ENCODE measurements at regions not wholly inside any gene's neighbourhood (a gene's known extent, or its start where the extent isn't known, plus 50 kb on each side); places are given as distances from the start of the nearest gene placed in this dataset.

DNA sequence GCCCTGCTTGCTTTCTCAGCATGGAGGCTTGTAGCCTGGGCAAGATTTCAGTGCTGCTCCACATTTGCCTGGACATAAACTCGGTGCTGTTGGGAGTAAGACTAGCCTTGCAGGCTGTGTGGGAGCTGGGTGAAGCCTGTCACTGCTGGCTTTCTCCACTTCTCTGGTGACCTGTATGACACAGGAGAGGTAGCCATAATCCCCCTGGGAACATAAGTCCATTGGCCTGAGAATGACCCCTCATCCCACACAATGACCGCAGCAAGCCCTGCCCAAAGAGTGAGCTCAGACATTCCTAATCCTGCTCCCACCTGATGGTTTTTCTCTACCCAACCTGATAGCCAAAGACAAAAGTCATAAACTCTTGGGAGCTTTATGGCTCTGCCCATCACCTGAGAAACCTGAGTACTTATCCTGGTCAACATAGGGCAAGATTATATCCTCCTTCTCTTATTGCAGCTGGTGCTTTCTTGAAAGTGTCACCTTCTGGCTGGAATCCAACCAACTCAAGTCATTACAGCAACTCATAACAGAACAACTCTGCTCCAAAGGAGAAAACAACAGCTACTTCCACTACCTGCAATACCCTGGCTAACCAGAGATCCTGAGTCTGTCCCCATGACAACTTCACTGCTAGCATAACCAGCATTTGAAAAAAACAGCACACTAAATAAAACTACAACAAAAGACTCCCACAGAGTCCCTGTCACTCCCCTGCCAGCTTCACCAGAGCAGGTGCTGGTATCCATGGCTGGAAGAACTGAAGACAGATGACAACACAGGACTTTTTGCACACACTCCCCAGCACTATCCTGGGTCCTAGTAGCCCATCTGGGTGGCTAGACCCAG, 834.4 kb upstream of the DDX18 start:
- TF ChIP-seq RARB (CRISPR knock-in tag; IDR thresholded peaks at IDR 0.05): no peak
- no peak for TF ChIP-seq ZNF8 (CRISPR knock-in tag; IDR thresholded peaks at IDR 0.05)
- no peak for TF ChIP-seq ARNTL (CRISPR knock-in tag; IDR thresholded peaks at IDR 0.05; ENCODE audit: borderline replicate concordance, low read depth)
- TF ChIP-seq, protein P1, sequence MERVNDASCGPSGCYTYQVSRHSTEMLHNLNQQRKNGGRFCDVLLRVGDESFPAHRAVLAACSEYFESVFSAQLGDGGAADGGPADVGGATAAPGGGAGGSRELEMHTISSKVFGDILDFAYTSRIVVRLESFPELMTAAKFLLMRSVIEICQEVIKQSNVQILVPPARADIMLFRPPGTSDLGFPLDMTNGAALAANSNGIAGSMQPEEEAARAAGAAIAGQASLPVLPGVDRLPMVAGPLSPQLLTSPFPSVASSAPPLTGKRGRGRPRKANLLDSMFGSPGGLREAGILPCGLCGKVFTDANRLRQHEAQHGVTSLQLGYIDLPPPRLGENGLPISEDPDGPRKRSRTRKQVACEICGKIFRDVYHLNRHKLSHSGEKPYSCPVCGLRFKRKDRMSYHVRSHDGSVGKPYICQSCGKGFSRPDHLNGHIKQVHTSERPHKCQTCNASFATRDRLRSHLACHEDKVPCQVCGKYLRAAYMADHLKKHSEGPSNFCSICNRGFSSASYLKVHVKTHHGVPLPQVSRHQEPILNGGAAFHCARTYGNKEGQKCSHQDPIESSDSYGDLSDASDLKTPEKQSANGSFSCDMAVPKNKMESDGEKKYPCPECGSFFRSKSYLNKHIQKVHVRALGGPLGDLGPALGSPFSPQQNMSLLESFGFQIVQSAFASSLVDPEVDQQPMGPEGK (CRISPR knock-in tag; IDR thresholded peaks at IDR 0.05; ENCODE audit: borderline replicate concordance): no peak
- TF ChIP-seq ZFP3 (CRISPR knock-in tag; IDR thresholded peaks at IDR 0.05): no peak
- TF ChIP-seq, protein P2, sequence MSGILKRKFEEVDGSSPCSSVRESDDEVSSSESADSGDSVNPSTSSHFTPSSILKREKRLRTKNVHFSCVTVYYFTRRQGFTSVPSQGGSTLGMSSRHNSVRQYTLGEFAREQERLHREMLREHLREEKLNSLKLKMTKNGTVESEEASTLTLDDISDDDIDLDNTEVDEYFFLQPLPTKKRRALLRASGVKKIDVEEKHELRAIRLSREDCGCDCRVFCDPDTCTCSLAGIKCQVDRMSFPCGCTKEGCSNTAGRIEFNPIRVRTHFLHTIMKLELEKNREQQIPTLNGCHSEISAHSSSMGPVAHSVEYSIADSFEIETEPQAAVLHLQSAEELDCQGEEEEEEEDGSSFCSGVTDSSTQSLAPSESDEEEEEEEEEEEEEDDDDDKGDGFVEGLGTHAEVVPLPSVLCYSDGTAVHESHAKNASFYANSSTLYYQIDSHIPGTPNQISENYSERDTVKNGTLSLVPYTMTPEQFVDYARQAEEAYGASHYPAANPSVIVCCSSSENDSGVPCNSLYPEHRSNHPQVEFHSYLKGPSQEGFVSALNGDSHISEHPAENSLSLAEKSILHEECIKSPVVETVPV (CRISPR knock-in tag; IDR thresholded peaks at IDR 0.05): no peak
- TF ChIP-seq PPARA (CRISPR knock-in tag; IDR thresholded peaks at IDR 0.05; ENCODE audit: borderline replicate concordance): no peak
- TF ChIP-seq, protein P3, sequence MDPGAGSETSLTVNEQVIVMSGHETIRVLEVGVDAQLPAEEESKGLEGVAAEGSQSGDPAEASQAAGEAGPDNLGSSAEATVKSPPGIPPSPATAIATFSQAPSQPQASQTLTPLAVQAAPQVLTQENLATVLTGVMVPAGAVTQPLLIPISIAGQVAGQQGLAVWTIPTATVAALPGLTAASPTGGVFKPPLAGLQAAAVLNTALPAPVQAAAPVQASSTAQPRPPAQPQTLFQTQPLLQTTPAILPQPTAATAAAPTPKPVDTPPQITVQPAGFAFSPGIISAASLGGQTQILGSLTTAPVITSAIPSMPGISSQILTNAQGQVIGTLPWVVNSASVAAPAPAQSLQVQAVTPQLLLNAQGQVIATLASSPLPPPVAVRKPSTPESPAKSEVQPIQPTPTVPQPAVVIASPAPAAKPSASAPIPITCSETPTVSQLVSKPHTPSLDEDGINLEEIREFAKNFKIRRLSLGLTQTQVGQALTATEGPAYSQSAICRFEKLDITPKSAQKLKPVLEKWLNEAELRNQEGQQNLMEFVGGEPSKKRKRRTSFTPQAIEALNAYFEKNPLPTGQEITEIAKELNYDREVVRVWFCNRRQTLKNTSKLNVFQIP (CRISPR knock-in tag; IDR thresholded peaks at IDR 0.05; ENCODE audit: borderline replicate concordance, low read depth): no peak
- TF ChIP-seq, protein P4, sequence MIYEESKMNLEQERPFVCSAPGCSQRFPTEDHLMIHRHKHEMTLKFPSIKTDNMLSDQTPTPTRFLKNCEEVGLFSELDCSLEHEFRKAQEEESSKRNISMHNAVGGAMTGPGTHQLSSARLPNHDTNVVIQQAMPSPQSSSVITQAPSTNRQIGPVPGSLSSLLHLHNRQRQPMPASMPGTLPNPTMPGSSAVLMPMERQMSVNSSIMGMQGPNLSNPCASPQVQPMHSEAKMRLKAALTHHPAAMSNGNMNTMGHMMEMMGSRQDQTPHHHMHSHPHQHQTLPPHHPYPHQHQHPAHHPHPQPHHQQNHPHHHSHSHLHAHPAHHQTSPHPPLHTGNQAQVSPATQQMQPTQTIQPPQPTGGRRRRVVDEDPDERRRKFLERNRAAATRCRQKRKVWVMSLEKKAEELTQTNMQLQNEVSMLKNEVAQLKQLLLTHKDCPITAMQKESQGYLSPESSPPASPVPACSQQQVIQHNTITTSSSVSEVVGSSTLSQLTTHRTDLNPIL (CRISPR knock-in tag; IDR thresholded peaks at IDR 0.05; ENCODE audit: low read depth): no peak
- no peak for TF ChIP-seq ISL1 (CRISPR knock-in tag; IDR thresholded peaks at IDR 0.05)
- no peak for TF ChIP-seq CSDC2 (CRISPR knock-in tag; IDR thresholded peaks at IDR 0.05)
